GM20431 (cell line): ENCODE measurements at regions not wholly inside any gene's neighbourhood (a gene's known extent, or its start where the extent isn't known, plus 50 kb on each side); places are given as distances from the start of the nearest gene placed in this dataset.
"Not testable (repeated sequence)": the region's sequence is repeated elsewhere in the genome, so short reads cannot be mapped to it uniquely, and the experiment has no call there.

ENCODE experiments used
- in situ Hi-C: fragments of 300-500 bp; cut with MseI, MboI; formaldehyde crosslinking; loops from one replicate; pipeline ENCODE4 v1.15.0; 2020; ENCODE audit warnings: low sequenced_read_pairs; ENCODE audit not compliant: unreplicated experiment

DNA sequence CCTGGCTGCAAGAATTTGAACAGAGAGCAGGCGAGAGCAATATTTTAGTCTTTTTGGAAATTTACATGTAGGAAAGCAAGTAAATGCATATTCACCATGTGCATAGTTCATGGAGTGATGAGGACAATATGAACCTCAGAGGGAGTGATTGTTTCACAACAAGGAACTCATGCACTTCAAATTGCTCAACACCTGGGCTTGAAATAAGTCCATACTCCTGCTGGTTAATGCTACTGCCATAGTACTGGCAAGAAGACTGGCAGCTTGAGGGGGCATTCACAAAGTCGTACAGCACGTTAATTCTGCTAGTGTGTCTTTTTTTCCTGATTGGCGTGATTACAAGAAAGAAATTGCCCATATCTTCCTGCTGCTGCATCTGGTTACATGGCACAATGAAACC lies 267.6 kb downstream of the PCDH17 start:
- in situ Hi-C loops, result no loop called here

- in situ Hi-C loops, result not testable (repeated sequence)
Observed at GRCh38 chr13:57909833-57910232, 278.3 kb downstream of the PCDH17 start.

DNA sequence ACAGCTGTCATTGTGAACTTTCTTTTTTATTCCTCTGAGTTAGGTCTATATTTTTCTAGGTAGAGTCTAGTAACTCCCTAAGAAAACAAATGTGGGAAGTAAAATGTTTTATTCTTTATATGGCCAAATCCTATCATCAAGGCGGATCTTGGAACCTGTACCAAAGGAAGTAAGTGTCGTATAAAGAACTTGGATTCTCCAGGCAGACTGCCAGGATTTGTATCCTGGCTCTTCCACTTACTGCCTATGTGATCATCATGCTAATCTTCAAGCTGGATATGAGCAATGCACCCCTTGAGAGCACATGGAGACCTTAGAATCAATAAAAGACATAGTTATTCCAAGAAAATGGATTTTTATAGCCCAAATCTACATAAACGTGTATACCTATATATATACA lies 286.5 kb downstream of the PCDH17 start:
- in situ Hi-C loops, result no loop called here

GRCh38 chr13:57918913-57919312 lies 287.4 kb downstream of the PCDH17 start:
- in situ Hi-C loops, result no loop called here

GRCh38 chr13:57925250-57925649 lies 293.7 kb downstream of the PCDH17 start:
- in situ Hi-C loops, result no loop called here

- in situ Hi-C loops, result no loop called here
Observed at GRCh38 chr13:57925751-57926150, 294.2 kb downstream of the PCDH17 start.

- in situ Hi-C loops, result no loop called here
Observed at GRCh38 chr13:57932061-57932460, 300.5 kb downstream of the PCDH17 start.

DNA sequence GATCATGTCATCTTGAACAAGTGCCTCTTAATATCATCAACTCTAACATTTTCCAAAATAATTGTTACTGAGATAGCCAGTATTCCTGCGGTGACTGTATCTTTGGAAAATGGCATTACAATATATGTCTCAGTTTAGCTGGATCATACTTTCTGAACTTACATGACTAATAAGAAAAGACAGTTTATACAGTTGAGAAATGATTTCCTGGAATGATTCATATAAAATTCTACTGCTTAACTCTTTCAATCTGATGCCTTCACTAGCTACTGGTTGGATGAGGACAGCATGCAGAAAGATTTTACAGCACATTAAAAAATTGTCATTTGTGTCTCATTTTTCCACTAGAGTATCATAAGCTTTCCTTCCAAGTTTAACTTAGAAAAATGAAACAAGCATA lies 302.1 kb downstream of the PCDH17 start:
- in situ Hi-C loops, result no loop called here

DNA sequence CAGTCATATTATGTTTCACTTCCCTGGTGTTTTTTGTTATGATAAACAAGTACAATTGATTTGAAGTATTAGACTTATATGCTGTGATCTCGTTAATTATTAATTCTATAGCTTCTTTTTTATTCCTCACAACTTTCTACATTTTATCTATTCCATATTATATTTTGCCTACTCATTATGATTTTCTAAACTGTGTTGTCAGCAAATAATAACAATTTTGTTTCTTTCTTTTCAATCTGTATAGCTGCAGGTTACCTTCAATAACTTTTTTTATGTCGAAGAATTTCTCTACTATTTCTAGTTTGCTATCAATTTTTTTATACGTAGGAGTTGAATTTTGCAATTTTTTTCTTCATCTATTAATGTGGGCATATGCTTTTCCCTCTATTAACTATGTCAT lies 304.4 kb downstream of the PCDH17 start:
- in situ Hi-C loops, result no loop called here

- in situ Hi-C loops, result no loop called here
Observed at GRCh38 chr13:57946361-57946760, 314.8 kb downstream of the PCDH17 start.

GRCh38 chr13:57948884-57949283 lies 317.3 kb downstream of the PCDH17 start:
- in situ Hi-C loops, result no loop called here

DNA sequence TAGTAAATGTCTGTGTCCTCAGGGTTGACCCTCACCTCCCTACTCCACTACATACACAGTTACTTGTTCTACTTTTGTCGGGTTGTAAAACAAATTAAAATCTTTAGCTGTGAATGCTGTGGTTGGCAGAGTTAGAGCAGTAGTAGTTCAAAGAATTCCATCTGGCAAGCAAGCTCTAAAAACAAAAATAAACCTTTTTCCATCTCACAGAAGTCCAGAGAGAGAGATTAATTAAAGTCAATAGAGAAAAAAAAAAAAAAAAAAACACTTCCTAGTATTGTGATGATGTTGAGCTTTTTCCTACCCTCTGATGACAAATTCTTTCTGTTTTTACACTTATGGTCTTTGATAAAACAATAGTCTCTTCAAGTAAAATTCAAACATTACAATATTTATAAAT lies 338.4 kb downstream of the PCDH17 start:
- in situ Hi-C loops, result no loop called here

DNA sequence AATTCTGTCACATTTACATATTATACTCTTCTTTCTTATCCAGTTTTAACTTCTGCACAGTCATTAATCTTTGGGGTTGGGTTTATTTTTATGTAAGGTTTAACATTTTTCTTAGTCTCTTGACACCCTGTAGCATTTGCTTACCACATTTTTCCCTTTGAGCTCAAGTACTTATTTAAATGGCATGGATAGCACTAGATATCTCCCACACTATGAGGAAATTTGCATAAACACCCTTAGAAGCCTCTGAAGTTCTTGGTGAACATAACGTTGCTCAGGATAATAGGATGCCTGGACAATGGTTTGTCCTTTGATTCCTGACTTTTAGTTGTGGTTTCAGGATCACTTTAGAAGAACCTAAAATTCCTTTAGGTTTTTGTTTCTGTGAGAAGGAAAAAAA lies 338.9 kb downstream of the PCDH17 start:
- in situ Hi-C loops, result no loop called here

GRCh38 chr13:57982782-57983181 lies 351.2 kb downstream of the PCDH17 start:
- in situ Hi-C loops, result no loop called here

GRCh38 chr13:57988276-57988675 lies 356.7 kb downstream of the PCDH17 start:
- in situ Hi-C loops, result no loop called here

DNA sequence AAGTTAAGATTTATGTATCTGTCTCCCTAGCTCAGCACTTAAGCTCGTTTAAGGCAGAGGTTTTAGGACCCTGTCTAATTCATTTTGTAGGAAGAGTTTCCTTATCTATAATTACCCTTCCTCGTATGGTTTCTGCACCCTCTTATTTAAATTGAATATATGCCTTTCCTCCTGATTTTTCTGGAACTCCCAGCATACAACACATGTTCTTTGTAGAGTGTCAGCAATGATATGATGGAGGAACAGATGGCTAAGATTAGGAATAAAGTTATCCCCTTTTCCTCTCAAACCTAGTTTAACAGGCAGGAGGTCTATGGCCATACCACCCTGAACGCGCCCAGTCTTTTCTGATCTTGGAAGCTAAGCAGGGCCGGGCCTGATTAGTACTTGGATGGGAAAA lies 359.5 kb downstream of the PCDH17 start:
- in situ Hi-C loops, result no loop called here

DNA sequence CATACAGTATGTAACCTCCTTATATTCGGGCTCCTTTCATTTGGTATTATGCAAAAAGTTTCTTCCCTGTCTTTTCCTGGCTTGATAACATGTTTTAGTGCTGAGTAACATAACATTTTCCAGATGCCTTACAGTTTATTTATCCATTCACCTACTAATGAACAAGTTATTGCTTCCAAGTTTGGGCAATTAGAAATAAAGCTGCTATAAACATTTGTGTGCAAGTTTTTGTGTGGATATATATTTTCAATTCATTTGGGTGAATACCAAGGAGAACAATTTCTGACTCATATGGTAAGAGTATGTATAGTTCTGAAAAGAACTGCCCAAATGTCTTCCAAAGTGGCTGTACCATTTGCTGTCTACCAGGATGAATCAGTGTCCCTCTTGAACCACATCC lies 360.9 kb downstream of the PCDH17 start:
- in situ Hi-C loops, result no loop called here

DNA sequence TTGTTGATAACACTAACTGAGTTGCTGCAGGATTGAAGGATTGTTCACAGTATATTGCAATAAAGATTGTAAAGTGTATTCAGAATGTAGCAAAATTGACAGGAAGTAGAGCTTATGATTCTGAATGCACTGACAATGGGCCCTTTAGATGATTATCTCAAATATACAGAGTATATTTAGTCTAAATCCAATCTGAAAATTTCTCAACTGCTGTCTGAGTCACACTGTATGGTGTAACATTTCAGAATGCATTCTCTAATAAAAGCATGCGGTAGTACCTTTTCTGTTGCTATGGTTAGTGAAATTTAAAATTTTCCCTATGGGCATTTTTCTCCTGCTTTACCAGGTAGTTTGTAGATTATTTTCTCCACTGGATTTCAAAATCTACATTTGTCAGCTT lies 365.2 kb downstream of the PCDH17 start:
- in situ Hi-C loops, result no loop called here

- in situ Hi-C loops, result no loop called here
Observed at GRCh38 chr13:58004751-58005150, 373.2 kb downstream of the PCDH17 start.

GRCh38 chr13:58018020-58018419 lies 386.5 kb downstream of the PCDH17 start:
- in situ Hi-C loops, result no loop called here

DNA sequence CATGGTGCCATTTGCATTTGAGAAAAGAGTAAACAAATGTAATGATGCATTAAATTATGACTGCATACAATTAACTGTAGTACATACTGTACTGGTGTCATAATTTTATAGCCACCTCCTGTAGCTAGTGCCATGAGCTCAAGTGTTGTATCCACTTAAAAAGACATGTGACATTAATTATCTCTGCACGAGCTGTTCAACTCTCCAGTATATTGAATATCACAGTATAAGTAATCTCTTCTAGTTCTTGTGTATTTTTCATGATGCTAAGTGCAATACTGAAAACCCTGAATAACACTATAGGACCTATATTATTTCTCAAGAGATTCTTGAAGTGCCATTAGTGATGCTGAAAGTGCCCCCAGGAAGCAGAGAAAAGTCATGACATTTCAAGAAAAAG lies 387.3 kb downstream of the PCDH17 start:
- in situ Hi-C loops, result no loop called here

- in situ Hi-C loops, result no loop called here
Observed at GRCh38 chr13:58024103-58024502, 392.6 kb downstream of the PCDH17 start.

DNA sequence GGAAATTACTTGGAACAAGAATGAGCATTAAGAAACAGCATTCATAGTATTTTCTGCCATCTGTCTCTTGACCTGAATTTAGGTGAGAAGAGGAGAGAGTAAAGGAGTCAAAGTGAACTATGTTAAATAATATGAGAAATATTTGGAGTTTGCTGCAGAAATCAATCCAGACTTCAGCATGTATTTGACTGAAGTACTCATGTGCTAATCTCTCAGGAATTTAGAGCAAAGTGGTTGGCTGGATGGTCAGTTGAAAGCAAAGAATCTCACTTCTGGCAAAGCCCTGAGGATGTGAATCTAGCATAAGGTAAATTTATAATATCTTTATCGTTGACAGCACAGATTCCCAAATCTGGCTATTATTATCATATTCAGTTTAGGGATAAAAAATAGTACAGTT lies 394.3 kb downstream of the PCDH17 start:
- in situ Hi-C loops, result no loop called here
